Motor neuron (in vitro differentiated cells): ENCODE measurements at regions not wholly inside any gene's neighbourhood (a gene's known extent, or its start where the extent isn't known, plus 50 kb on each side); places are given as distances from the start of the nearest gene placed in this dataset.
"Not testable (repeated sequence)": the region's sequence is repeated elsewhere in the genome, so short reads cannot be mapped to it uniquely, and the experiment has no call there.

ENCODE experiments used
- ATAC-seq, 8 experiments: fragments of 200-7000 bp; cut with Tn5 transposase; replicated peaks in 6 of 8; 2 replicates each; pipeline ENCODE4 v1.8.0; 2021; ENCODE audit warnings: mild to moderate bottlenecking in 8 of 8, moderate library complexity in 8 of 8
- H3K27ac ChIP-seq, 2 donors: fragments of 250-450 bp; sonication (Bioruptor Pico); 2 replicates each; pipeline ENCODE4 v1.9.0; 2021; ENCODE audit warnings: antibody characterized with exemption in 2 of 2, mild to moderate bottlenecking in 2 of 2, moderate library complexity in 1 of 2
- H3K4me1 ChIP-seq, 2 donors: fragments of 250-450 bp; sonication (Bioruptor Pico); replicated peaks in 1 of 2; 2 replicates each; pipeline ENCODE4 v1.6.1; 2021; ENCODE audit warnings: antibody characterized with exemption in 2 of 2, mild to moderate bottlenecking in 2 of 2, moderate library complexity in 1 of 2
- H3K4me3 ChIP-seq, 5 donors: fragments of 250-450 bp; sonication (Bioruptor Pico); 2 replicates each; pipeline ENCODE4 v1.9.0; 2021; ENCODE audit warnings: antibody characterized with exemption in 5 of 5, mild to moderate bottlenecking in 5 of 5, moderate library complexity in 4 of 5
- WGBS, 10 experiments: fragments of 450-650 bp; shearing (Covaris generic); methylation state at CpG; one replicate each; pipeline ENCODE4 v1.0.0; 2022; 5-methylcytosine and 5-hydroxymethylcytosine counted together
- in situ Hi-C, 9 experiments: fragments of 400-800 bp; cut with MboI; loops; one replicate each; pipeline ENCODE4 v1.15.0; 2021; ENCODE audit warnings: low sequenced_read_pairs in 9 of 9, low pct_unique_long_range_greater_than_20kb in 2 of 9; ENCODE audit not compliant: unreplicated experiment in 9 of 9

DNA sequence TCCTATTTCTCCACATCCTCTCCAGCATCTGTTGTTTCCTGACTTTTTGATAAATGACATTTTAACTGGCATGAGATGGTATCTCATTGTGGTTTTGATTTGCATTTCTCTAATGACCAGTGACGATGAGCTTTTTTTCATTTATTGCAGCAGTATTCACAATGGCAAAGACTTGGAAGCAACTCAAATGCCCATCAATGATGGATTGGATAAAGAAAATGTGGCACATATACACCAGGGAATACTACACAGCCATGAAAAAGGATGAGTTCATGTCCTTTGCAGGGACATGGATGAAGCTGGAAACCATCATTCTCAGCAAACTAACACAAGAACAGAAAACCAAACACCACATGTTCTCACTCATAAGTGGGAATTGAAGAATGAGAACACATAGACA, 329.0 kb upstream of the DAB2 start:
- in situ Hi-C loops, H3K27ac ChIP-seq, H3K4me1 ChIP-seq, H3K4me3 ChIP-seq, ATAC-seq: not testable (repeated sequence)
- 75 to 100% (median 100%) methylated on average over 1 of the region's 1 CpG; no CpG with 5 or more reads in 5 of the 10 experiments for WGBS, 10 experiments

DNA sequence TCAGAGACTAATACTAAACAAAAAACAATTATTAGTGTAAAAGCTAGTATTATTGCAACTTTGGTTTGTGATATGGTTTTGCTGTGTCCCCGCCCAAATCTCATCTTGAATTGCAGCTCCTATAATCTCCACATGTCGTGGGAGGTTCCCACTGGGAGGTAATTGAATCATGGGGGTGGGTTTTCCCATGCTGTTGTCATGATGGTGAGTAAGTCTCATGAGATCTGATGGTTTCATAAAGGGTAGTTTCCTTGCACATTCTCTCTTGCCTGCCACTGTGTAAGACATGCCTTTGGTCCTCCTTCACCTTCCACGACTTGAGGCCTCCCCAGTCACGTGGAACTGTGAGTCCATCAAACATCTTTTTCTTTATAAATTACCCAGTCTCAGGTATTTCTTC, 325.9 kb upstream of the DAB2 start:
- Histone ChIP-seq H3K4me1 (no peaks in the 10 kb centered on the region), H3K4me3 (no peak overlapping the region), H3K27ac (no peak overlapping the region)
- no peak for ATAC-seq
- in situ Hi-C loops, result no loop called here
- WGBS, 10 experiments, result 62 to 100% (median 88%) methylated on average over 2 to 4 of the region's 4 CpGs; no CpG with 5 or more reads in 1 of the 10 experiments

DNA sequence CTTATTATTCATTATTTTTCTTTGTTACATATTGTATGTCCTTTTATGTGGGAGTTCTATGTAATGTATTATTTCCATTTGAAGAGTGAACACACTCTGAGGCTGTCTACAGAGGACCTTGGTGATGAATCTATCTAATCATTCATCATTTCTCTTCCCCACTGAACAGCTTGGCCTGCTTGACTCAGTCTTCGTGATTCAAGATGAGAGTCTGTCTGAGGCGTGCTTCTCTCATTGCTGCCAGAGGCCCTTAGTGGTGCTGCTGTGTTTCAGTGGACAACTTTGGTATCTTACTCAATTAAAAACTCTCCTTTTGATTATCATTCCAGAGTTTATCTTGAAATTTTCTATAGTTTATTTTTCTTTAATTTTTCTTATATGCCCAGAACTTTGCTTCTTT, 318.1 kb upstream of the DAB2 start:
- Histone ChIP-seq H3K4me3 (no peak overlapping the region), H3K4me1 (no peaks in the 10 kb centered on the region), H3K27ac (no peak overlapping the region)
- no peak for ATAC-seq
- 40 to 100% (median 88%) methylated on average over 1 to 2 of the region's 2 CpGs; no CpG with 5 or more reads in 3 of the 10 experiments for WGBS, 10 experiments
- in situ Hi-C loops, result no loop called here

DNA sequence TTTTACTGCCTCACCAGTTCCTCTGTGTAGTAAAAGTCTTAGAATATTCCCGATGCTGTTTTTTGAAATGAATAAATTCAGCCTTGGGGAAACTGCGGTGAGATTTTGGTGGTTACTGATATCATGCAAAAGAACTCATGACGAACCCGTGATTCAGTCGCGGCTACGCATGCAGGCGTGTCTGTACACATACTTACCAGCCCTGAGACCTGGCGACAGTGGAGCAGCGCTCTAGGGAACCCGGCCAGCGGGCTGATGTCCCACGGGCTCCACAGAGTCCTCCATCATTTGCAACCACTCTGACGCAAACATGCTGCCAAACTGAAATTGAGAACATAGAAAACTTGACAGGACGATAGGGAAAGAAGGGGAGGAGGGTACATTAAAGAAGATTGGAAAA, 315.6 kb upstream of the DAB2 start:
- H3K4me3 ChIP-seq, result no peak overlapping the region
- in situ Hi-C loops, result no loop called here
- ATAC-seq, result no peak
- no peaks in the 10 kb centered on the region for H3K4me1 ChIP-seq
- WGBS, 10 experiments, result 33 to 97% (median 92%) methylated on average over 1 to 15 of the region's 15 CpGs; no CpG with 5 or more reads in 3 of the 10 experiments
- no peak overlapping the region for H3K27ac ChIP-seq

DNA sequence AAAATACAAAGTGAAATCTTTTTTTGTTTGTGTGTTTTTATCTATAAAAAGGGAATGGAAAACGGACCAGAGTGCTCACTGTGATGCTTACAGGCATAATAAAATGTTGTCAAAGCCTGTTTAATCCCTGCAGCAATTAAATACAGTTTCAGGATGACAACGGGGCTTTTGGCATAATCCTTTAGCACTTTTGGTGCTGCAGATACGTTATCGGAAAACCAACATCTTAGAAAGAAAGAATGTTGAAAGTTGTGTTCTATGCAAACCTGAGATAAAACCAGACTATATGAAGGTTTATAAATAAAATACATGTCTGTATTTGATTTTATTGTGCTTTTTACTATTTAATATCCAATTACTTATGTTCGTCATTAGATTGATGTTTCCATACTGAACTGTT, 307.4 kb upstream of the DAB2 start:
- no peak for ATAC-seq
- Histone ChIP-seq H3K4me1 (no peaks in the 10 kb centered on the region), H3K4me3 (no peak overlapping the region), H3K27ac (no peak overlapping the region)
- in situ Hi-C loops, result no loop called here
- WGBS, 10 experiments, result 61 to 100% (median 79%) methylated on average over 1 to 5 of the region's 5 CpGs

DNA sequence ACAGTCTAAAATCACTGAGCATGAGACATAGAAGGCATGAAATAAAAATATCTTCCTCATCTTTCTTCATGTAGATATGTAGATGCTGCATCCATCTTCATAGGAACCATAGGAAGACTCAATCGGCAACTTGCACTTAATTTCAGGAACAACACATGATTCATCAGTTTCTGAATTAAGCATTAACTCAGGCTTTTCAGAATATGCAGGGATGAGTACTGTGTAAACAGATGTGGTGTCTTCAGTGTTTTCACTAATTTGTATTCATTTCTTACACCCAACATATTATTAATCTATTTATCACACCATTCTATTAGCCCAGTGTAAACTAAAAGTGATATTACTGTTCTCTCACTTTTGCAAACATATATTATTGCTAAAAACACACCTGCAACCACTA, 305.9 kb upstream of the DAB2 start:
- ATAC-seq, result peak in 3 of 8 experiments; percentile 38 to 62 (median 54)
- no peak overlapping the region for H3K4me3 ChIP-seq
- H3K4me1 ChIP-seq, result no peaks in the 10 kb centered on the region
- in situ Hi-C loops, result no loop called here
- no peak overlapping the region for H3K27ac ChIP-seq
- WGBS, 10 experiments, result 0 to 100% (median 14%) methylated on average over 1 of the region's 1 CpG; no CpG with 5 or more reads in 5 of the 10 experiments

- Histone ChIP-seq H3K4me1 (no peaks in the 10 kb centered on the region), H3K4me3 (no peak overlapping the region), H3K27ac (no peak overlapping the region)
- 33 to 80% (median 69%) methylated on average over 1 to 2 of the region's 2 CpGs; no CpG with 5 or more reads in 6 of the 10 experiments for WGBS, 10 experiments
- in situ Hi-C loops, result no loop called here
- peak in 1 of 8 experiments; percentile 42 for ATAC-seq
These were observed 305.2 kb upstream of the DAB2 start for GRCh38 chr5:39730006-39730405.

- Histone ChIP-seq H3K4me3 (no peak overlapping the region), H3K4me1 (no peaks in the 10 kb centered on the region), H3K27ac (no peak overlapping the region)
- in situ Hi-C loops, result no loop called here
- ATAC-seq, result no peak
- 88 to 100% (median 100%) methylated on average over 1 of the region's 1 CpG; no CpG with 5 or more reads in 1 of the 10 experiments for WGBS, 10 experiments
These were observed 301.7 kb upstream of the DAB2 start for GRCh38 chr5:39726467-39726866.

GRCh38 chr5:39721394-39721793, 296.6 kb upstream of the DAB2 start:
- WGBS, 10 experiments, result 84 to 100% (median 97%) methylated on average over 2 to 10 of the region's 30 CpGs; no CpG with 5 or more reads in 5 of the 10 experiments
- Histone ChIP-seq H3K27ac (no peak overlapping the region), H3K4me1 (no peaks in the 10 kb centered on the region), H3K4me3 (no peak overlapping the region)
- in situ Hi-C loops, result loop anchor here in 5 of 9 experiments (25.0 kb wide), 3 partner anchors 216 to 1016 kb away; partner anchors contain the start of gene PTGER4 (in 4 of the 5)
- ATAC-seq, result no peak

- no peak overlapping the region for H3K27ac ChIP-seq
- in situ Hi-C loops, result loop anchor here in 5 of 9 experiments (25.0 kb wide), 3 partner anchors 217 to 1017 kb away; partner anchors contain the start of gene PTGER4 (in 4 of the 5)
- WGBS, 10 experiments, result 57 to 100% (median 88%) methylated on average over 1 to 3 of the region's 3 CpGs; no CpG with 5 or more reads in 2 of the 10 experiments
- no peaks in the 10 kb centered on the region for H3K4me1 ChIP-seq
- H3K4me3 ChIP-seq, result no peak overlapping the region
- no peak for ATAC-seq
These were observed 295.4 kb upstream of the DAB2 start for GRCh38 chr5:39720136-39720535.

DNA sequence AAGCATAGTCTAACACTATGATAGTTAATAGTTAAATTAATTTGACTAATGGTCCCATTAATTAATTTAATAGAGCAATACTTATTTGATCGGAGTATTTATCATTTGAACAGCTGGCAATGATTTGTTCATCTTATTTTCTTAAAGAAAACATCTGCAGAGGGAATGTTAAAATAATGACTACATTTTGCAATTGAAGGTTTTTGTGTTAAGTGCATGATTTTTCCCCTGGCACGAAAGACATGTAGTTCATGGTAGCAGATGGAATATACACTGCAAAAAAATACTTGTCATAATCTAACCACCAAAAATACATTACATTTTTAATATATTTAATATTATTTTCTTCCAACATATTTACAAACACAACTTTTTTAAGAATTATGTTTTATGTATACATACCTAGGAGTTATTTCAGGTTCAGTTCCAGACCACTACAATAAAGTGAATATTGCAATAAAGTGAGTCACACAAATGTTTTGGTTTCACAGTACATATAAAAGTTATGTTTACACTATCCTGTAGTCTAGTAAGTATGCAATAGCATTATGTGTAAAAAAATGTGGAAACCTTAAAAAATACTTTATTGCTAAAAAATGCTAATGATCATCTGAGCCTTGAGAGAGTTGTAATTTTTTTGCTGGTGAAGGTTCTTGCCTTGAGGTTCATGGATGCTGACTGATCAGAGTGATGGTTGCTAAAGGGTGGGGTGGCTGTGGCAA, 292.6 kb upstream of the DAB2 start:
- in situ Hi-C loops, result loop anchor here in 5 of 9 experiments (10.0 to 25.0 kb wide), 4 partner anchors 220 to 1020 kb away; partner anchors contain the start of gene PTGER4 (in 4 of the 5)
- 5 to 100% (median 89%) methylated on average over 2 of the region's 2 CpGs; no CpG with 5 or more reads in 2 of the 10 experiments for WGBS, 10 experiments
- H3K4me1 ChIP-seq, result no peaks in the 10 kb centered on the region
- no peak overlapping the region for H3K27ac ChIP-seq
- H3K4me3 ChIP-seq, result no peak overlapping the region
- ATAC-seq, result peak in 2 of 8 experiments; percentile 15

- 0 to 50% (median 18%) methylated on average over 1 to 2 of the region's 2 CpGs for WGBS, 10 experiments
- peak in 7 of 8 experiments; percentile 52 to 99 (median 72) for ATAC-seq
- Histone ChIP-seq H3K27ac (no peak overlapping the region), H3K4me3 (no peak overlapping the region), H3K4me1 (no peaks in the 10 kb centered on the region)
- in situ Hi-C loops, result loop anchor here in 5 of 9 experiments (10.0 to 25.0 kb wide), 4 partner anchors 221 to 1021 kb away; partner anchors contain the start of gene PTGER4 (in 4 of the 5)
These were observed 291.8 kb upstream of the DAB2 start for GRCh38 chr5:39716532-39717028.

GRCh38 chr5:39714036-39714698, 289.4 kb upstream of the DAB2 start:
- Histone ChIP-seq H3K27ac (no peak overlapping the region), H3K4me1 (no peaks in the 10 kb centered on the region), H3K4me3 (no peak overlapping the region)
- WGBS, 10 experiments, result 5 to 100% (median 50%) methylated on average over 1 to 2 of the region's 2 CpGs; no CpG with 5 or more reads in 1 of the 10 experiments
- ATAC-seq, result peak in 3 of 8 experiments; percentile 39 to 47 (median 45)
- in situ Hi-C loops, result loop anchor here in 5 of 9 experiments (10.0 to 25.0 kb wide), 4 partner anchors 223 to 1023 kb away; partner anchors contain the start of gene PTGER4 (in 4 of the 5)
